ENCODE measurements at regions not wholly inside any gene's neighbourhood (a gene's known extent, or its start where the extent isn't known, plus 50 kb on each side); places are given as distances from the start of the nearest gene placed in this dataset.
A peak's percentile ranks its signal among the peaks of the same experiment; 100 is the strongest.

DNA sequence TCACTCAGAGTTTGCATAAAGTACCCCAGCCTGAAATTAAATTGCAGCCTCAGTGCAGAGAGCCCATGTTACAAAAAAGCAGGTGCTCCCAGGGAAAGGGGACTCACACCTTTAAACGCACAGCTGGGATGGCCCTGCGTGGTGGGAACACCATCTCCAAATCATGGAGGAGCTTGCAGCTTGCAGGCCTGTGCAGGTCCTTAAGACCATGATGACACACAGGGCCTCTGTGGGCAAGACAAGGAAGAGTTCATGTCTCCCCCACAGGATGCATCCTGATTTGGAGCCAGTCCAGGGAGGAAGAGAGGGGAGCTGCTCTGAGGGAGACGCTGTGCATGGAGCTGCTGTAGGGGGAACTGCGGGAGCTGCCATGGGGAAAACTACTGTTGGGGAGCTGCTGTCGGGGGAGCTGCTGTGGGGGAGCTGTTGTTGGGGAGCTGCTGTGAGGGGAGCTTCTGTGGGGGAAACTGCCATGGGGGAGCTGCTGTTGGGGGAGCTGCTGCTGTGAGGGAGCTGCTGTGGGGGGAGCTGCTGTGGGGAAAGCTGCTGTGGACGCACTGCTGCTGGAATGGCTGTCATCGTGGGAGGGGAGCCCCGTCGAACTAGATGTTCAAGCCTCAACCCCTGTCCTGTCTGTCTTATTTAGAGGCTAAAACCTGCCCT lies 113.9 kb downstream of the MATN1 start:
- no peak for DNase-seq (ENCODE audit: low read depth)

DNA sequence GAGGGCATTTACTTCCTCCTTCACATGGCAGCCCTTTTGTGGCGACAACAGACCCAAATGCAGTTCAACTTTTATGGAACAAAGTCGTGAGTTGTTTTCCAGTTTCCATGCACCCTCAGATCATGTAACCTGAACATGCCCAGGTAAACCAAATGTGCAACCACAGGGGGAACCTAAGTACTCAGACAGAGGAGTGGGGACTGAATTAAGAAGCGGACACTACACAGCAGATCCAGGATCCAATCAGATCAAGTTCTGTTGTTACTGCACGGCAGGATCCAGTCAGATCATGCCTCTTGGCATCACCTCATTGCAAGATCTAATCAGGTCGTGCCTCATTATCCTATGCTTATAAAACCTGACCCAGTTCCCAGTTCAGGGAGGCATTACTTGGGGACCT lies 115.7 kb downstream of the MATN1 start:
- DNase-seq (ENCODE audit: low read depth) = no peak

DNA sequence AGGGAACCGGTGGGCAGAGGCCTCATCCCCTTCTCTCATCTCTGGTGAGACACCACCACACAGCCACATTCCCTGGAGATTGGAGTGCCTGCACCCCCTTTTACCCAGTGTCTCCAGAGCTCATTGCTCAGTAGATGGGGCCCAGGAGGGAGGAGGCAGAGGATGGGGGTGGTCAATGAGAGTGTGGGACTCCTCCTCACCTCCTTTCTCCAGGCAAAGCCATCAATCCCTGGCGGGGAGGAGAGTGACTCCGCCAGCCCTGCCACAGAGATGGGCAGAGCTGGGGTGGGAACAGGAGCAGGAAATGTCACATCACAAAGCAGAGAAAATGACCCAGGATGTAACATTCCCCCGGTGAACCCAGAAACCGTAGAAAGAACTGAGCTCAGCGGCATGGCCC lies 117.2 kb downstream of the MATN1 start:
- DNase-seq (ENCODE audit: low read depth) = no peak

DNA sequence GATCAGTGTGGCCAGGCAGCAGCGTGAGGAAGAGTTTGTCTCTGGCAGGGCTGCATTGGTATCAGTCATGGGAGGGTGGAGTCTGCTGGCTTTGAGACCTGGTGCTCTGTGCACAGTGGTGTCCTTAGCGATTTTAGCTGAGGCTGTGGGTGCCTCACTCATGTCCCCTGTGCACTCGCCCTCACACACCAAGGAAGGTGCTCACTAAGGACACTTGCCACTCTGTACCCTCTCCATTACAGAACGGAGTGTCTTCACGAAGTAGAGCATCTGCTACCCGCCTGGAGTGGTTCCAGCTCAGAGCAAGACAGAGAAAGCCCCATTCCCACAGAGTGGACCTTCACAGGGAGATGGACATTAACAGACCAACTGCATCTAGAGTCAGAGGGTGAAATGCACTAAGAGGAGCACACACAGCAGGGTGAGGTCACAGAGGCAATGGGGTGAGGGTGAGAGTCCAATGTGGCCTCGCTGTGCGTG lies 117.9 kb downstream of the MATN1 start:
- DNase-seq (ENCODE audit: low read depth) = no peak

DNA sequence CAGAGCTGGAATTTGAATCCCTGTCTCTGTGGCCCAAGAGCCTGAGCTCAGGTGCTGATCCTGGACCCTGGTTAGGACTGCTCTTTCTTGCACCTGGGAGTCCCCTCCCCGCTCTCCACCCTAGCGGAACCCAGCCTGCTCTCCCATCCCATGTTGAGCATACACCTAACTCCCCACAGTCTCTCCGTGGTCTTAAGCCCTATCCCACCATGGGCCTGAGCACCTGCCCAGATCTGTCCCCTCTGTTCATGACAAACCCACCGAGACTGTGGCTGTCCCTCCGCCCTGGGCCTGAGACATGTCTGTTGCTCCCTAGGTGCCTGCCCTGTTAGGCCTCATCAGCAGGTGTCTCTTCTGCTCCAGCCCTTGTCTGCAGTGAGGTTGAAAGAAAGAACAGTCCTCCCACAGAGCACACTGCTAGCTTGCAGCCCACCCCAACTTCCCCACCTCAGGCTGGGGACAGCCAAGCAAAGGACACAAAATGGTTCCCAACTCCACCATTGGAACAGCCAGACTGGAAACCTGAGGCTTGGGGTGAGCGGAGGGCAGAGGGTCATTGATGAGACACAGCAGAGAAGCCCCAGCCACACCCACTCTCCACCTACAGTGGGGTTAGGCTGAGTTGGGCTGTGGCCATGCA lies 118.5 kb downstream of the MATN1 start:
- no peak for DNase-seq (ENCODE audit: low read depth)

DNA sequence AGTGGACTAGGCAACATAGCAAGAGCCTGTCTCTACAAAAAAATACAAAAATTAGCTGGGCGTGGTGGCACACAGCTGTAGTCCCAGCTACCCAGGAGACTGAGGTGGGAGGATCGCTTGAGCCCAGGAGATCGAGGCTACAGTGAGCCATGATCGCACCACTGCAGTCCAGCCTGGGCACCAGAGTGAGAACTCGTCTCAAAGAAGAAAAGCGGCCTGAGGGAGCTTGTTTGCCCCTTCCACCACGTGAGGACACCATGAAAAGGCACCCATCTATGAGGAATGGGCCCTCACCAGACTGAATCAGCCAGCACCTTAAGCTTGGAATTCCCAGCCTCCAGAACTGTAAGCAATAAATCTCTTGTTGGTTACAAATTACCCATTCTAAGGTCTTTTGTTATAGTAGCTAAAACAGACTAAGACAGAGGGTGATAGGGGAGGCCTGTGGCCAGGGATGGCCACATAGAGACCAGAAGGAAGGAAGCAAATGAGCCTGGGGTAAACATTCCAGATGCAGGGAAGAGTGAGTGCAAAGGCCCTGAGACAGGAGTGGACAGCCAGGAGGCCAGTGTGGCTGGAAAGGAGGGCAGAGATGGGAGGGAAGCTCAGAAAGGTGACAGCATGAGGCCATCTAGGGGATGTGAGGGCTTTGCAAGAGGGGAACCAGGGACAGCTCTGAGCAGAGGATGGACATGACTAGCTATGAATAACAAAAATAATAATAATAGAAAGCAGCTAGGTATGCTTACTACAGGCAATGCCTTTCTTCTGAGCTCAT lies 120.1 kb downstream of the MATN1 start:
- no peak for DNase-seq (ENCODE audit: low read depth)

DNA sequence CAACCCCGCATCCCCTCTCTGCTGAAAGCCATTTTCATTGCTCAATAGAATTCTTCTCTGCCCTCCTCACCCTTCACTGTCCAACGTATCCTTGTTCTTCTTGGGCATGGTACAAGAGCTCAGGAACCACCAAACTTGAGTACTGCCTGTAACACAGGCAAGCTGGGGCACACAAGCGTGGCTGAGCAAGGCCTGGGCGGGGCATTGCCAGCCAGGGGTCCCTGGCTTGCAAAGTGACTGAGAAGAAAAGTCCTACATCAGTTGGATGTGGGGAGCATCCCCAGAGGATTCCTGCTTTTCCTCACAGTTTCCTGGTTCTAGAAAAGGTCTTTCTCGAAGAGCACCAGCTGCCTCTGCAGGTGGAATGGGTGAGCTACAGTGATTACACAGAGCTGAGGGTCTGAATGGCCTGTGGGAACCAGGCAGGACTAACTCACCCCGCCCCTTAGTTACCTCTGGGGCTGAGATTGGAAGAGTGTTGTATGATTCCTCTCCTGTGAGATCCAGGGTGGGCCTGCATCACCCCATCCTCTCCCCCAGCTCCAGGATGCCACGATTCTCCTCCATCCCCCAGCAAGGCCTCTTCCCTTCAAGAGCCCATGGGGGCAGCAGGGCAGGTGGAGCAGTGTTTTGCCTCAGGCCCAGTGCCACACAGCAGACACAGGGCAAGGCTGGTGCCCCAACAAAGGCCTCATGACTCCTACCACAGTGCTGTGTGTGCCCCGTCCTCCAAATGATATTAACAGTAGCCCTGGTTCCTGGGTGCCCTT lies 121.9 kb downstream of the MATN1 start:
- DNase-seq (ENCODE audit: low read depth) = no peak

DNA sequence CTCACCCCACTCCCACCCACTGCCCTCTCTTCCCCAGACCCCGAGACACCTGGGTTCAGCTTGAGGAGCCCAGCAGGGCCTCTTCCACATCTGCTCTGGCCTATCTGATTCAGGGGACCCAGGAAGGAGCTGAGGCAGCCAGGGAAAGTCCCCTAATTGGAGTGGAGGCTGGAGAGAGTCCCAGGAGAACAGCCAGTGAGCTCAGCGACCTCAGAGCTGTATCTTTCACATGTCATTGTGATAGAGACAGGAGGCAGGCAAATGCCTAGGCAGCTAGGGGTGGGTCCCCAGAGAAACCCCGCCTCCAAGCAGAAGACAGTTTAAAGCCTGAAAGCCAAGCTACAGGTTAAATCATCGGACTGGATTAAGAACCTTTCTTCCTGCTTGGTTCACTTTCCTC lies 122.7 kb downstream of the MATN1 start:
- DNase-seq (ENCODE audit: low read depth) = no peak

DNA sequence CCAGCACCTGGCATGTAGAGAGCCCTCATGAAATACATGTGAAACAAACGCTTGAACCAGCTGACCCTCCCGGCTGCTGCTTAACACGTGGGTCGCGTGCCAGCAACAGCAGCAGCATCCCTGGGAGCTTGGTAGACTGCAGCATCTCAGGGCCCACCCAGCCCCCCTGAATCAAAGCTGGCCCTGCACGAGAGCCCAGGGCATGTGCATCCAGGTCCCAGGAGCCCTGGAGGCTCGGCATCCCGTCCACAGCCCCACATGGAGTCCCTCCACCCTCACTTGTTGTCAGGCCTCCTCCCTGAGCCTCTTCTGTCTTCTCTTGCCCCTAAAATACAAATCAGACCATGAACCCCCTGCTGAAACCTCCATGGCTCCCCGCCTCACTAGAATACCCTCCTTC lies 123.1 kb downstream of the MATN1 start:
- DNase-seq (ENCODE audit: low read depth) = no peak

DNA sequence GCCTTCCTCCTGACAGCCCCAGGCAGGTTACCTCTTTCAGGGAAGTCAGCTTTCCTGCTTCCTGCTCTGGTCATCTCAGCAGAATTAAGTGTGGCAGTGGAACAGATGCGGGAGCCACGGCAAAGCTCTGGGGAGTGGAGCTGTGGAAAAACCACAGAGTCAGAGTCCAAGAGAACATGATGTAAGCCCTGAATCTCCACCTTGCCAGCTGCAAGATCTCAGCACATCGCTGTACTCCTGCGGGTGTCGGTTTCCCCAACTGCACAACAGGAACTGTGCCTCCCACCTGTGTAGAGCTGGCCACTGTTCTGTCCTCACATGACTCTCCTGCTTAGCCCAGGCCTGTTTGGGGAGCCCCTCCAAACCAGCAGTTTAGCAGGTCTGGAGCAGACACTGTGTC lies 123.7 kb downstream of the MATN1 start:
- no peak for DNase-seq (ENCODE audit: low read depth)

DNA sequence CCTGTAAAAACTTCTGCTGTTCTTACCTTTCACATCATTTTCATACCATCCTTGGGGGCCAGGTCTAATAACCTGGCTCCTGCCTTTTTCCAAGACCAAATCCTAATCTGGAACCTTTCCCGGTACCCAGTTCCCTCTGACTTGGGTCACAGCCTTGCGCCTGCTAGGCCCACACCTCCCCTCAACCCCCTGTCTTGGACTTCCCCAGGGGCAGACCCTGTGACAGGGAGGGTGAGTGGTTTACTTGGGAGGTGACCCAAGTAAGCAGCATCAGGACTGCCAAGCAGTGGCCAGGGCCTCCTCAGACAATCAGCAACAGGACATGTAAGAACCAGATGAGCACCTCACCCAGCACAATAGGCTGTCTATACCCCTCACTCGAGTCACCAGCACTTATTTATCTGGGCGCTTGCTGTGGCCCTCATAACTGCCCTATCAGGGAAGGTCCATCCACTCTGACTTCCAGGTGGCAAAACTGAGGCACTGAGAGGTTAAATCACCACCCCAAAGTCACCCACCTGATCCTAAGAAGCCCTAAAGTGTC lies 124.7 kb downstream of the MATN1 start:
- no peak for DNase-seq (ENCODE audit: low read depth)

DNA sequence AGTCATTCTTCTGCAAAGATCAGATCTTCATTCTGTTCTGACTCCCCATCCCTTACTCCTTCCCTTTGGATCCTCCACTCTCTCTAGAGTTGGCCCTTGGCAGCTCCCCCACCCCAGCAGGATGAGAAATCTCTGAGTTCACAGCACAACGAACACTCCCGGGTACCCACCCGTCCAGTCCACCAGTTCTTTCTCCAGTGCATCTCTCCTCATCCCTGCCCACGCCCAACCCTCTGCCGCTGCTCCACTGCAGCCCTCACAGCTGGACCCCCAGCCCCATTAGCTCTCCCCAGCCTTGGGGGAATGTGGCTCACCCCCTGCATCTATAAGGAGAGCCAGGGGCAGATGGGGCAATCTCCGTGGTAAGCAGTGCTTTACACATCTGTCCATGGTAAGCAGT lies 125.7 kb downstream of the MATN1 start:
- no peak for DNase-seq (ENCODE audit: low read depth)

DNA sequence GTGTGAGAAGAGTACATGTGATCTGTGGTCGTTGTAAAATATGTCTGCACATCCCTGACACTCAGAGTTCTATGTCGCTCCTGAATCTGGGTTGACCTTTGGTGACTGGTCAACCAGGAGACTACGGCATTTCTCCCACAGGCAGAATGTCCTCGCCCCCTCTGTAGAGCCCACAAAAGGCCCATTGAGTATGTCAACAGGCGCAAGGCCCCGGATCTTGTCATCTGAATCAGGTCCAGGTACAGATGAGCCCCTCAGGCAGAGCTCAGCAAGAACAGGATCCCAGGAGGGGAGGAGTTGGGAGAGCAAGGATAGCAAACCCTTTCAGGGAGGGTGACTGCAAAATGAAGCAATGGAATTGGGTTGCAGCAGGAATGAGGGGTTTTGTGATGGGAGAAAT lies 126.5 kb downstream of the MATN1 start:
- no peak for DNase-seq (ENCODE audit: low read depth)

DNA sequence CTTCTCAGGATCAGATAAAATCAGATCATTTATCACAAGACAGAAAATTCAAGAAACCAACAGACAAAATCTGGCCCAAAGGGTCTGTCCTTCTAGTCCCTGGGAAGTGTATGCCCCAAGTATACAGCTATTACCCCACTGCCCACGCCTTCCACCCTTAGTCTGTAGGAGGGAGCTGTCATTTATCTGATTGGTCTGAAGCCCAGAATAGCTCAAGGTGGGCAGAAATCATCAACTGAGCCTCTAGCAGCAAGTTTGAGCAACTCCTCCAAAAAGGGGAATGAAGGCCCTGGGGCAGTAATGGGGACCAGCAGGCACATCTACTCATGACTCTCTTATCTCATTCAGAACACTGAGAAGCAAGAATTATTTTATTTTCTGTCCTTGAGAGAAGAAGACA lies 126.9 kb downstream of the MATN1 start:
- DNase-seq (ENCODE audit: low read depth) = no peak

DNA sequence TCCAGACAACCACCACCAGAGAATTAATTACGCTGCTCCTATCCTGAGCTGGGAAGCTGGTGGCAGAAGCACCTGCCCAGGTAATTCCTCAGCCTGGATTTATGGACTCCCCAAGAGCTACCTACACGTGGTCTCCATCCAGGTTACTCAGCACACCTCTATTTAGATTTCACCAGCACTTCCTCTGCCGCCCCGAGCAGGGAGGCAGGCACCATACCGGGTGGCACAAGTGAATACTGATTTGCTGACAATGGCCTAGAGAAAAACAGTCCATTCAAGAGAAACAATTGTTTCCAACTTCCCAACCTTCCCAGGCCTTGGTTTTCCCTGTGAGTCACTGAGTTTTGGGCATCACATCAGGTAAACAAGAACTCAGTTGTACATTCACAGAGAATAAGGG lies 134.3 kb downstream of the MATN1 start:
- no peak for DNase-seq (ENCODE audit: low read depth)

DNA sequence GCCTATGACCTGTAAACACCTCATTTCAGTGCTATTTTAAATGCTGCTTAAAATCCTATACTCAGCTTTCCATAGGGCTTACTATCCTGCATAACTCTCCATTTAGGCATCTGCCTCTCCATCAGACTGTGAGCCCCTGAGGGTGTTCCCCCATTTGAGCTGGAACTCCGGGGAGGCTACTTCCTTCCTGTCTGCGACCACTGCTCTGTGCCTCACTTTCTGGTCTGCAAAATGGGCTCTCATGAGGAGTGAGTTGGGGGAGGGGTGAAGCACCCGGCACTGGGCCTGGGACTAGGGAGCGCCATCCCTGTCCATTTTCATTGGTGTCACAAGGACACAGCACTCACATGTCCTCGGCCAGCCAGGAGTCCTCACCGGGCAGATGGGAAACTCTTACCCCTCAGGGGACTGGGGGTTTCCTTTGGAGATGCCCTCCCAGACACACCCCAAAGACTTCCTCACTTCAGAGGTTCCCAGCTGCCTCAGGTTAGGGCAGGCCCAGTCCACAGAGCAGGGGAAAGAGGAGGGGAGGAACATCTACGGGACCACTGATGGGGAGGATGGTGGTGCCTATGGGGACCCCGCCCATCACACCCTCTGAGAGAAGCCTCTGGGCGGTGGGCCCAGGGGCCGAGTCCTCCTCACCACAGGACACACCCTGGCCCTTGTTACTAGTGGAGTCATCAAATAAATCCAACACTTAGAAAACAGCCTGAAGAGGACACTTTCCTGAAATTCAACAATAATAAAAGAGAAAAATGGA lies 134.9 kb downstream of the MATN1 start:
- DNase-seq (ENCODE audit: low read depth) = no peak

DNA sequence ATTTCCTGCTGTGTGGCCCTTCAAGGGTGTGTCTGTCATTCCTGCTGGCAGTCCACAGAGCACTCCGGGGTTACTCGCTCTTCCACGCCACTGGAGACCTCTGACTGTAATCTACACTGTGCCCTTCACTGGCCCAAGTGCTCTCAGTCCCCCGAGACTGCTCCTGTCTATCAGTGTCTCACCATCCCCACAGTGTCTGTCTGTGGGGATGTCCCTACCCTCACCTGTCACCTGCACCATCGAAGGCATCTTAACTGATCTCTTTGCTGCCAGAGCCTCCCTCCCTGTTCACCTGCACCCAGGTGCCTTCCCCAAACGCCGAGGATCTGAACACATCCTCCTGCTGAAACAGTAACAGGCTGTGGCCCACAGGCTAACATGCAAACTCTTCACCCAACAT lies 136.7 kb downstream of the MATN1 start:
- no peak for DNase-seq (ENCODE audit: low read depth)

DNA sequence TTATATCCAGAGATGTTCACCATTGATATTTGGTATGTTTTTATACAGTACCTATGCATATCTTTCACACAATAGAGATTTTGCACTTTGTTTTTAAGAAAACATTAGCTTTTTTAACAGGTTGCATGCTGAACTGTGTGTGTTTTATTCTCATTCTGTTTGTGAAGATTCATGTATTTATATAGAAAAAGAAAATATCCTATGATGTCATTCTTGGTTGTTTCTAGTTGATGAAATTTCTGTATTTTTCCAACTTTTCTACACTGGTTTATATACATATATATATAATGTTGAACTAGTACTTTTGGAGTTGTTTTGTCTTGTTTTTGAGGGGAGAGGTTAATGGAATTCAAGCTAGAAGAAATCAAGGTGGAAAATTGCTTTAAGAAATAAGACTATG lies 143.8 kb downstream of the MATN1 start:
- DNase-seq (ENCODE audit: low read depth) = no peak

DNA sequence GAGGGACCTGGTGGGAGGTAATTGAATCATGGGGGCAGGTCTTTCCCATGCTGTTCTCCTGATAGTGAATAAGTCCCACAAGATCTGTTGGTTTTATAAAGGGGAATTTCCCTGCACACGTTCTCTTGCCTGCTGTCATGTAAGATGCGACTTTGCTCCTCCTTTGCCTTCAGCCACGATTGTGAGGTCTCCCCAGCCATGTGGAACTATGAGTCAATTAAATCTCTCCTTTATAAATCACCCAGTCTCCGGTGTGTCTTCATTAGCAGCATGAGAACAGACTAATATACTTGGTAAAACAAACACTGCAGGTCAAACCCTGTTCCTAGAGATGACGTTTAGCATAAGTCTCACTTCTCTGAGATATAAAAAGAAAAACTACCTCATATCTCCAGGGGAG lies 148.3 kb downstream of the MATN1 start:
- no peak for DNase-seq (ENCODE audit: low read depth)

DNA sequence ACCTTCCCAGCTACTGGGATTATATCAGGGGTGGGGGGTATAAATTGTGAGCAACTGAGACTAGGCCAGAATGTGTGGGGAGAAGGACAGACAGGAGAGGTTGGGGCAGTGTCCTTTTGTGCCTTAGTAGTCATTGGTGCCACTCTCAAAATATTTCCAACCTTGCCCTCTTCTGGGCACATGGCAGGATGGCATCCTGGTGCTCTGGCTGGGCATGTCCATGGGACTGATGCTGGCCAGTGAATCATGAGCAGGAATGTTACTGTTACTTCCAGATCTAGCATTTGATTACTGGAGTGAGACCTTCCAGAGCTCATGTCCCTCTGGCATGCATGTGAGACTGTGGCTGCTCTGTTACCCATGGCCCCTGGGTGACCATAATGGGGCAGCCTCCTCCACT lies 151.2 kb downstream of the MATN1 start:
- peak; percentile 41 for DNase-seq (ENCODE audit: low read depth)

DNA sequence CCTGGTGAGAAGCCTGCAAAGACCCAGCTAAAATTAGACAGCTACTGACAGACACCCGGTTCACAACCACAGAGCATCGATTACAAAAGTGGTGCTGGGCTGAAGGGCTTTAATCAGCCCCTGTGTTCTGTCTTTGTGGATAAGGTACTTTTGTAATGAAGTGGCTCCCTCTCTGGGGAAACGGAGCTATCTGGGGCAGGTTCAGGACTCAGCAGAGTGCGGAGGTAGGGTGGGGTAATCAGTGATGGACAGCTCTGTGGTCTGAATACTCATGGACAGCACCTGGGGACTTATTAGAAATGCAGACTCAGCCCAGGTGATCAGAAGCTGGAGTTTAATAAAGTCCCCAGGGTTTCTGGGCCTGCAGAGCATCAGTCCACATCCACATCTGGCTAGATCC lies 152.0 kb downstream of the MATN1 start:
- no peak for DNase-seq (ENCODE audit: low read depth)

Data from M059J (cell line).